Naive B cell (primary cell): ENCODE measurements at regions not wholly inside any gene's neighbourhood (a gene's known extent, or its start where the extent isn't known, plus 50 kb on each side); places are given as distances from the start of the nearest gene placed in this dataset.

Experiments used
- ATAC-seq, 2 donors: fragments of 150-1000 bp; cut with Tn5 transposase; 2 replicates each; pipeline ENCODE4 v1.10.0; 2021; ENCODE audit warnings: low read depth in 2 of 2, mild to moderate bottlenecking in 2 of 2, moderate library complexity in 2 of 2
- DNase-seq: peaks from one replicate; pipeline ENCODE4 v3.0.0; 2022
- H3K27ac Mint-ChIP-seq, 6 donors: one replicate each; pipeline ENCODE4 v1.8.0; 2020 to 2022; ENCODE audit warnings: mild to moderate bottlenecking in 6 of 6, mixed read lengths in 6 of 6, moderate library complexity in 5 of 6, inconsistent platforms in 2 of 6
- H3K27me3 Mint-ChIP-seq, 3 donors: one replicate each; pipeline ENCODE4 v1.8.0; 2021 to 2022; ENCODE audit warnings: mixed read lengths in 3 of 3, mild to moderate bottlenecking in 1 of 3
- H3K36me3 Mint-ChIP-seq, 2 donors: one replicate each; pipeline ENCODE4 v1.8.0; 2020 to 2022; ENCODE audit warnings: mixed read lengths in 2 of 2, inconsistent platforms in 1 of 2, mild to moderate bottlenecking in 1 of 2
- H3K4me1 Mint-ChIP-seq, 3 donors: one replicate each; pipeline ENCODE4 v1.8.0; 2020 to 2022; ENCODE audit warnings: mixed read lengths in 3 of 3, inconsistent platforms in 1 of 3, mild to moderate bottlenecking in 1 of 3, moderate library complexity in 1 of 3
- H3K4me3 Mint-ChIP-seq, 8 donors: one replicate each; pipeline ENCODE4 v1.8.0; 2020 to 2022; ENCODE audit warnings: mild to moderate bottlenecking in 8 of 8, mixed read lengths in 8 of 8, moderate library complexity in 8 of 8, inconsistent platforms in 2 of 8
- H3K9me3 Mint-ChIP-seq, 7 donors: one replicate each; pipeline ENCODE4 v1.8.0; 2020 to 2022; ENCODE audit warnings: mixed read lengths in 7 of 7, mild to moderate bottlenecking in 5 of 7, inconsistent platforms in 2 of 7, moderate library complexity in 1 of 7

- Mint-ChIP-seq H3K4me3 (no peak overlapping the region), H3K9me3 (peaks cover 0 to 14% (median 5%) of the 10 kb centered on the region in 7 donors), H3K27ac (no peak overlapping the region), H3K4me1 (peaks cover 0 to 4% (median 0%) of the 10 kb centered on the region in 3 donors), H3K36me3 (peaks cover 0 to 11% of the 10 kb centered on the region in 2 donors), H3K27me3 (peaks cover 25 to 74% (median 51%) of the 10 kb centered on the region in 3 donors)
- no peak for DNase-seq
- no peak for ATAC-seq
These were observed 227.1 kb downstream of the NFATC2 start for GRCh38 chr20:51315390-51315789.

GRCh38 chr20:51313358-51313827 is 229.1 kb downstream of the NFATC2 start:
- H3K4me1 Mint-ChIP-seq = peaks cover 0 to 3% (median 0%) of the 10 kb centered on the region in 3 donors
- no peak overlapping the region for H3K27ac Mint-ChIP-seq
- ATAC-seq (no peak), DNase-seq (no peak)
- H3K4me3 Mint-ChIP-seq = no peak overlapping the region
- peaks cover 0 to 5% (median 4%) of the 10 kb centered on the region in 7 donors for H3K9me3 Mint-ChIP-seq
- peaks cover 32 to 76% (median 68%) of the 10 kb centered on the region in 3 donors for H3K27me3 Mint-ChIP-seq
- no peaks in the 10 kb centered on the region for H3K36me3 Mint-ChIP-seq

GRCh38 chr20:51312480-51312783 is 230.1 kb downstream of the NFATC2 start:
- no peaks in the 10 kb centered on the region for H3K4me1 Mint-ChIP-seq
- DNase-seq (no peak), ATAC-seq (no peak)
- H3K9me3 Mint-ChIP-seq = peaks cover 0 to 5% (median 4%) of the 10 kb centered on the region in 7 donors
- no peak overlapping the region for H3K4me3 Mint-ChIP-seq
- peaks cover 32 to 74% (median 68%) of the 10 kb centered on the region in 3 donors for H3K27me3 Mint-ChIP-seq
- H3K36me3 Mint-ChIP-seq = no peaks in the 10 kb centered on the region
- no peak overlapping the region for H3K27ac Mint-ChIP-seq

- ATAC-seq = no peak
- H3K36me3 Mint-ChIP-seq = no peaks in the 10 kb centered on the region
These were observed 230.7 kb downstream of the NFATC2 start for GRCh38 chr20:51311636-51312479.

GRCh38 chr20:51310216-51310615 is 232.3 kb downstream of the NFATC2 start:
- H3K27me3 Mint-ChIP-seq = peaks cover 24 to 67% (median 66%) of the 10 kb centered on the region in 3 donors
- H3K9me3 Mint-ChIP-seq = peaks cover 0 to 1% (median 0%) of the 10 kb centered on the region in 7 donors
- ATAC-seq (no peak), DNase-seq (no peak)
- no peak overlapping the region for H3K4me3 Mint-ChIP-seq
- H3K36me3 Mint-ChIP-seq = no peaks in the 10 kb centered on the region
- H3K4me1 Mint-ChIP-seq = peaks cover 0 to 11% (median 6%) of the 10 kb centered on the region in 3 donors
- no peak overlapping the region for H3K27ac Mint-ChIP-seq

More at GRCh38 chr20:51311636-51312479, 230.7 kb downstream of the NFATC2 start:
- no peak overlapping the region for H3K4me3 Mint-ChIP-seq
- peak overlapping the region in 1 of 6 donors; percentile 38 for H3K27ac Mint-ChIP-seq
- peaks cover 0 to 5% (median 4%) of the 10 kb centered on the region in 7 donors for H3K9me3 Mint-ChIP-seq
- H3K27me3 Mint-ChIP-seq = peaks cover 31 to 72% (median 68%) of the 10 kb centered on the region in 3 donors
- DNase-seq = no peak
- peaks cover 0 to 5% (median 0%) of the 10 kb centered on the region in 3 donors for H3K4me1 Mint-ChIP-seq

- no peak overlapping the region for H3K4me3 Mint-ChIP-seq
- DNase-seq = no peak
- H3K4me1 Mint-ChIP-seq = peaks cover 0 to 15% (median 6%) of the 10 kb centered on the region in 3 donors
- peaks cover 24 to 68% (median 66%) of the 10 kb centered on the region in 3 donors for H3K27me3 Mint-ChIP-seq
- no peak for ATAC-seq
- H3K9me3 Mint-ChIP-seq = peaks cover under 1 to 5% (median 4%) of the 10 kb centered on the region in 7 donors
- peak overlapping the region in 1 of 6 donors; percentile 12 for H3K27ac Mint-ChIP-seq
- peaks cover 0 to 3% of the 10 kb centered on the region in 2 donors for H3K36me3 Mint-ChIP-seq
These were observed 233.4 kb downstream of the NFATC2 start for GRCh38 chr20:51309128-51309527.

- DNase-seq = peak; percentile 70
- H3K27ac Mint-ChIP-seq = peak overlapping the region in 2 of 6 donors; percentile 26 to 78
- H3K4me1 Mint-ChIP-seq = peaks cover 0 to 15% (median 6%) of the 10 kb centered on the region in 3 donors
- peak; percentile 95 to 98 for ATAC-seq
- peaks cover 4 to 8% (median 7%) of the 10 kb centered on the region in 7 donors for H3K9me3 Mint-ChIP-seq
- H3K4me3 Mint-ChIP-seq = peak overlapping the region in 1 of 8 donors; percentile 23
- peaks cover 0 to 6% of the 10 kb centered on the region in 2 donors for H3K36me3 Mint-ChIP-seq
- H3K27me3 Mint-ChIP-seq = peaks cover 20 to 53% (median 46%) of the 10 kb centered on the region in 3 donors
These were observed 235.8 kb downstream of the NFATC2 start for GRCh38 chr20:51306521-51307358.

GRCh38 chr20:51306081-51306480 is 236.4 kb downstream of the NFATC2 start:
- Mint-ChIP-seq H3K36me3 (peaks cover 0 to 6% of the 10 kb centered on the region in 2 donors), H3K9me3 (peaks cover 4 to 8% (median 7%) of the 10 kb centered on the region in 7 donors), H3K27ac (peak overlapping the region in 1 of 6 donors; percentile 26), H3K27me3 (peaks cover 16 to 46% (median 39%) of the 10 kb centered on the region in 3 donors), H3K4me1 (peaks cover 0 to 15% (median 6%) of the 10 kb centered on the region in 3 donors), H3K4me3 (no peak overlapping the region)
- ATAC-seq (no peak), DNase-seq (no peak)

- peaks cover 0 to 15% (median 6%) of the 10 kb centered on the region in 3 donors for H3K4me1 Mint-ChIP-seq
- no peak overlapping the region for H3K27ac Mint-ChIP-seq
- H3K36me3 Mint-ChIP-seq = peaks cover 0 to 6% of the 10 kb centered on the region in 2 donors
- H3K9me3 Mint-ChIP-seq = peaks cover 4 to 8% (median 7%) of the 10 kb centered on the region in 7 donors
- H3K27me3 Mint-ChIP-seq = peaks cover 12 to 42% (median 38%) of the 10 kb centered on the region in 3 donors
- no peak for ATAC-seq
- DNase-seq = no peak
- H3K4me3 Mint-ChIP-seq = no peak overlapping the region
These were observed 237.0 kb downstream of the NFATC2 start for GRCh38 chr20:51305316-51306052.

GRCh38 chr20:51303731-51304670 is 238.5 kb downstream of the NFATC2 start:
- no peak for DNase-seq
- Mint-ChIP-seq H3K36me3 (peaks cover 0 to 6% of the 10 kb centered on the region in 2 donors), H3K4me1 (peaks cover 0 to 15% (median 6%) of the 10 kb centered on the region in 3 donors), H3K4me3 (peak overlapping the region in 1 of 8 donors; percentile 63), H3K27ac (peak overlapping the region in 1 of 6 donors; percentile 81), H3K27me3 (peaks cover 3 to 35% (median 29%) of the 10 kb centered on the region in 3 donors), H3K9me3 (peaks cover 5 to 16% (median 8%) of the 10 kb centered on the region in 7 donors)
- no peak for ATAC-seq

GRCh38 chr20:51301026-51301425 is 241.5 kb downstream of the NFATC2 start:
- DNase-seq (no peak), ATAC-seq (no peak)
- no peak overlapping the region for H3K4me3 Mint-ChIP-seq
- H3K36me3 Mint-ChIP-seq = peaks cover 0 to 6% of the 10 kb centered on the region in 2 donors
- H3K4me1 Mint-ChIP-seq = peaks cover 0 to 3% (median 2%) of the 10 kb centered on the region in 3 donors
- H3K27ac Mint-ChIP-seq = no peak overlapping the region
- H3K27me3 Mint-ChIP-seq = peaks cover 5 to 33% (median 30%) of the 10 kb centered on the region in 3 donors
- H3K9me3 Mint-ChIP-seq = peaks cover 5 to 19% (median 8%) of the 10 kb centered on the region in 7 donors
